Left lung (tissue), 4 donors: ENCODE measurements at regions not wholly inside any gene's neighbourhood (a gene's known extent, or its start where the extent isn't known, plus 50 kb on each side); places are given as distances from the start of the nearest gene placed in this dataset.
A peak's percentile ranks its signal among the peaks of the same experiment; 100 is the strongest.
"Not testable (repeated sequence)": the region's sequence is repeated elsewhere in the genome, so short reads cannot be mapped to it uniquely, and the experiment has no call there.

ENCODE experiments used
- ATAC-seq: fragments of 200-7000 bp; cut with Tn5 transposase; one replicate; pipeline ENCODE4 v1.9.1; 2020; ENCODE audit warnings: moderate library complexity
- DNase-seq, 4 donors: peaks; one replicate each; pipeline ENCODE4 v3.0.0-alpha.2; 2013 to 2020
- H3K27ac ChIP-seq, 2 donors: fragments of 200-600 bp; sonication (generic) in 1 of 2; one replicate each; pipeline versions ENCODE4 v1.5.0 to v1.8.0; 2020 to 2021
- H3K27me3 ChIP-seq, 2 donors: fragments of 200-600 bp; sonication (generic) in 1 of 2; one replicate each; pipeline versions ENCODE4 v1.5.0 to v1.8.0; 2020 to 2021
- H3K36me3 ChIP-seq, 2 donors: fragments of 200-600 bp; sonication (generic) in 1 of 2; one replicate each; pipeline versions ENCODE4 v1.5.0 to v1.8.0; 2020 to 2021
- H3K4me1 ChIP-seq, 2 donors: fragments of 200-600 bp; one replicate each; pipeline ENCODE4 v1.8.0; 2021
- H3K4me3 ChIP-seq, 2 donors: fragments of 200-600 bp; sonication (generic) in 1 of 2; one replicate each; pipeline versions ENCODE4 v1.5.0 to v1.8.0; 2020 to 2021; ENCODE audit warnings: mild to moderate bottlenecking in 1 of 2
- H3K9me3 ChIP-seq, 2 donors: fragments of 200-600 bp; sonication (generic) in 1 of 2; one replicate each; pipeline versions ENCODE4 v1.5.0 to v1.8.0; 2020 to 2021
- intact Hi-C, 2 donors: fragments of 100-400 bp; cut with DNase I; formaldehyde crosslinking; loops; one replicate each; pipeline versions ENCODE4 v1.11.2 to v1.14.2; 2022
- TF ChIP-seq, protein P1 (sequence below), 2 donors: fragments of 200-600 bp; sonication (generic) in 1 of 2; IDR thresholded peaks; one replicate each; pipeline versions ENCODE4 v1.5.0 to v1.8.0; 2021; ENCODE audit warnings: antibody characterized with exemption in 2 of 2
- donor health status: DM: no; HTN: yes; CAD: no.
- donor health status: DM: no; HTN: no; CAD: no.

DNA sequence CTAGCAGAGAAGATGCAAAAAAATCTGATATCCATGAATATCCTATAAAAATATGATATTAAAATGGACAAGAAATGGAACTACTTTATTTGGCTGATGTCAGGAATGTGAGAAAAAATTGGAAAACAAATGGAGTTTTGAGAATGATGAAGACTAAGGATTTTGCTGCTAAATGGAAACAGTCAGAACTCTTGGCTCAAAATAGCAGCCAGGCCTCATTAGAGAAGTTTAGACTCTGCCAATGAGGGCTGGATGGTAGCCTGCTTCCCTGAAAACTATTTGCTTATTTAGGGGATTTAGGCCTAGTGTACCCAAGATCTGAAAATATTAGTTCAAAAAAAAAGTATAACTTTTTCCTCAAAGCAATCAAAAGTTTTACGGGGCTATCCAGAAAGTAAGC lies 458.5 kb downstream of the TFEC start:
- Histone ChIP-seq H3K36me3 (no peaks in the 10 kb centered on the region), H3K27ac (no peak overlapping the region)
- DNase-seq = no peak

GRCh38 chr7:115561335-115562110 lies 469.0 kb downstream of the TFEC start:
- intact Hi-C loops = no loop called here
- TF ChIP-seq, protein P1, sequence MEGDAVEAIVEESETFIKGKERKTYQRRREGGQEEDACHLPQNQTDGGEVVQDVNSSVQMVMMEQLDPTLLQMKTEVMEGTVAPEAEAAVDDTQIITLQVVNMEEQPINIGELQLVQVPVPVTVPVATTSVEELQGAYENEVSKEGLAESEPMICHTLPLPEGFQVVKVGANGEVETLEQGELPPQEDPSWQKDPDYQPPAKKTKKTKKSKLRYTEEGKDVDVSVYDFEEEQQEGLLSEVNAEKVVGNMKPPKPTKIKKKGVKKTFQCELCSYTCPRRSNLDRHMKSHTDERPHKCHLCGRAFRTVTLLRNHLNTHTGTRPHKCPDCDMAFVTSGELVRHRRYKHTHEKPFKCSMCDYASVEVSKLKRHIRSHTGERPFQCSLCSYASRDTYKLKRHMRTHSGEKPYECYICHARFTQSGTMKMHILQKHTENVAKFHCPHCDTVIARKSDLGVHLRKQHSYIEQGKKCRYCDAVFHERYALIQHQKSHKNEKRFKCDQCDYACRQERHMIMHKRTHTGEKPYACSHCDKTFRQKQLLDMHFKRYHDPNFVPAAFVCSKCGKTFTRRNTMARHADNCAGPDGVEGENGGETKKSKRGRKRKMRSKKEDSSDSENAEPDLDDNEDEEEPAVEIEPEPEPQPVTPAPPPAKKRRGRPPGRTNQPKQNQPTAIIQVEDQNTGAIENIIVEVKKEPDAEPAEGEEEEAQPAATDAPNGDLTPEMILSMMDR (IDR thresholded peaks at IDR 0.05) = no peak
- no peaks in the 10 kb centered on the region for H3K9me3 ChIP-seq
- no peaks in the 10 kb centered on the region for H3K36me3 ChIP-seq
- no peaks in the 10 kb centered on the region for H3K4me1 ChIP-seq
- H3K27ac ChIP-seq = no peak overlapping the region
- DNase-seq (no peak), ATAC-seq (peak; percentile 58)
- H3K4me3 ChIP-seq = no peak overlapping the region
- no peaks in the 10 kb centered on the region for H3K27me3 ChIP-seq

More for the DNA sequence above, 458.5 kb downstream of the TFEC start:
- Histone ChIP-seq H3K27me3 (no peaks in the 10 kb centered on the region), H3K4me3 (no peak overlapping the region), H3K4me1 (no peaks in the 10 kb centered on the region), H3K9me3 (no peaks in the 10 kb centered on the region)
- intact Hi-C loops = no loop called here
- TF ChIP-seq, protein P1 (IDR thresholded peaks at IDR 0.05) = no peak
- no peak for ATAC-seq

GRCh38 chr7:115559877-115560276 lies 470.7 kb downstream of the TFEC start:
- Histone ChIP-seq H3K4me1 (no peaks in the 10 kb centered on the region), H3K4me3 (no peak overlapping the region), H3K27me3 (no peaks in the 10 kb centered on the region), H3K36me3 (no peaks in the 10 kb centered on the region), H3K9me3 (no peaks in the 10 kb centered on the region), H3K27ac (no peak overlapping the region)
- no peak for DNase-seq
- intact Hi-C loops = no loop called here
- TF ChIP-seq, protein P1 (IDR thresholded peaks at IDR 0.05) = no peak
- ATAC-seq = no peak

DNA sequence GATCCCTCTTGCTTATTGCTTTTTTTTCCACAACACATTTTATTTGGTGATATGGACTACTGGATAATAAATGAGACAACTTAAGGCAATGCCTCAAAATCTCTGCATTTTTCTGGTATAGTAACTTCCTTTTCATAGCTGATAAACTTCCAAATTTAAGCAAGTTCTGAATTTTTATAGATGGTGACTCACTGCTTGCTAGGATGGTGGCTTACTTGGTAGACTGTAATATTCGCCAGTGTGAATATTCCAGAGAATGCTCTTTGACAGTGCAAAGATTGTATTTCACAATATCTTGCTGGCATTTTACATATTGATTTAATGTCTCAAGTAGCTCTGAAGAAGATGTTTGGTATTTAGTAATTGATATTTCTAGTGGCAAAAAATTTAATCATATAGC lies 472.4 kb downstream of the TFEC start:
- no peak for ATAC-seq
- DNase-seq = no peak
- Histone ChIP-seq H3K27me3 (no peaks in the 10 kb centered on the region), H3K27ac (no peak overlapping the region), H3K4me3 (no peak overlapping the region), H3K4me1 (no peaks in the 10 kb centered on the region), H3K9me3 (no peaks in the 10 kb centered on the region), H3K36me3 (no peaks in the 10 kb centered on the region)
- intact Hi-C loops = no loop called here
- TF ChIP-seq, protein P1 (IDR thresholded peaks at IDR 0.05) = no peak

DNA sequence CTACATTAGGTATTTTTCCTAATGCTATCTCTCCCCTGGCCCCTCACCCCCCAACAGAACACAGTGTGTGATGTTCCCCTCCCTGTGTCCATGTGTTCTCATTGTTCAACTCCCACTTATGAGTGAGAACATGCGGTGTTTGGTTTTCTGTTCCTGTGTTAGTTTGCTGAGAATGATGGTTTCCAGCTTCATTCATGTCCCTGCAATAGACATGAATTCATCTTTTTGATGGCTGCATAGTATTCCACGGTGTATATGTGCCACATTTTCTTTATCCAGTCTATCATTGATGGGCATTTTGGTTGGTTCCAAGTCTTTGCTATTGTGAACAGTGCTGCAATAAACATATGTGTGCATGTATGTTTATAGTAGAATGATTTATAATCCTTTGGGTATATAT lies 473.3 kb downstream of the TFEC start:
- DNase-seq, H3K4me3 ChIP-seq, H3K9me3 ChIP-seq, H3K27me3 ChIP-seq, ATAC-seq, H3K27ac ChIP-seq, H3K4me1 ChIP-seq, intact Hi-C loops, H3K36me3 ChIP-seq: not testable (repeated sequence)

DNA sequence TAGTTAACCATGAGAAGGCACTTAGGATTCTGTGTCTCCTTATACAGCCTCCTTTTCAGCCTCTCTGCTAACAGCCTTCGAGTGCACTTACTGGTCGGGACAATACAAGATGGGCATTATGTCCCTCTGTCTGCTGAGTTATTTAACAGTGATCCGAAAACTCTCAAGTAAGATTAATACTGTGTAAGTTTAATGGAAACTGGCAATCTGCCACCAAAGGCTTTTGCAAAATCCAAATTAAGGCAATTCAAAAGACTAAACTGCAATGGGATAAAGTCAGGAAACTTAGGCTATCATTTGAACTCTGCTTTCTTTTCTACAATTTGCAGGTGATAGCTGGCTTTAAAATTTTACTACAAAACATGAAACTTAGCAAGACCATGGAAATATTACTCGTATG lies 477.8 kb downstream of the TFEC start:
- TF ChIP-seq, protein P1 (IDR thresholded peaks at IDR 0.05) = no peak
- Histone ChIP-seq H3K4me3 (no peak overlapping the region), H3K4me1 (no peaks in the 10 kb centered on the region), H3K9me3 (no peaks in the 10 kb centered on the region), H3K27me3 (no peaks in the 10 kb centered on the region), H3K27ac (no peak overlapping the region), H3K36me3 (no peaks in the 10 kb centered on the region)
- DNase-seq (peak in 1 of 4 donors; percentile 14), ATAC-seq (no peak)
- intact Hi-C loops = no loop called here
